GM12878 (cell line): ENCODE measurements at regions not wholly inside any gene's neighbourhood (a gene's known extent, or its start where the extent isn't known, plus 50 kb on each side); places are given as distances from the start of the nearest gene placed in this dataset.

Experiments
- ATAC-seq: fragments of 200-7000 bp; cut with Tn5 transposase; 3 replicates; pipeline ENCODE4 v1.9.1; 2020; ENCODE audit warnings: mild to moderate bottlenecking, moderate library complexity
- BruUV-seq: library from RNA; stranded (reverse); fragments of 400-500 nt; replicated peaks from 2 replicates; lab custom pipeline; 2021; lab: Mats Ljungman, UMichigan
- CTCF ChIA-PET: fragments of 300-600 bp; sonication (Branson Sonifier 250); formaldehyde crosslinking; extraction: SDS; loops from one replicate; lab custom pipeline; 2021; ENCODE audit warnings: inconsistent platforms; lab: Yijun Ruan, JAX
- POLR2A ChIA-PET: fragments of 350-600 bp; formaldehyde crosslinking; extraction: SDS; loops from one replicate; lab custom pipeline; 2021; ENCODE audit warnings: inconsistent platforms; lab: Charles Lee
- RAD21 ChIA-PET: fragments of 300-600 bp; sonication (Branson Sonifier 250); formaldehyde crosslinking; loops from one replicate; lab custom pipeline; 2023; ENCODE audit warnings: antibody characterized with exemption; ENCODE audit not compliant: unreplicated experiment; lab: Charles Lee
- SMC1A ChIA-PET: fragments of 300-600 bp; sonication (Branson Sonifier 250); formaldehyde crosslinking; loops from one replicate; lab custom pipeline; 2023; ENCODE audit not compliant: unreplicated experiment, uncharacterized antibody; lab: Charles Lee
- DNase-seq: peaks from one replicate; pipeline ENCODE4 v3.0.0-alpha.2; 2011; ENCODE audit warnings: low read depth, low spot score
- FAIRE-seq: peaks from 3 replicates; lab custom pipeline; 2011; peaks lifted over from hg19 to GRCh38; lab: Jason Lieb, UNC
- H2AFZ ChIP-seq: 2 replicates; pipeline ENCODE4 v1.6.0; 2011; ENCODE audit warnings: low read depth, low read length, control low read depth; ENCODE audit not compliant: control insufficient read depth
- H3K27ac ChIP-seq: 2 replicates; pipeline ENCODE4 v1.5.1; 2011; ENCODE audit warnings: control low read depth; ENCODE audit not compliant: control insufficient read depth, insufficient read depth
- H3K27me3 ChIP-seq, 2 experiments: replicated peaks in 1 of 2; 2 replicates each; pipeline versions ENCODE4 v1.6.0 to v1.6.1; 2011; ENCODE audit warnings: low read length in 1 of 2; ENCODE audit not compliant: control insufficient read depth in 2 of 2, insufficient read depth in 2 of 2
- H3K36me3 ChIP-seq, 2 experiments: 2 replicates each; pipeline ENCODE4 v1.5.1; 2011; ENCODE audit warnings: low read length in 1 of 2; ENCODE audit not compliant: control insufficient read depth in 2 of 2, insufficient read depth in 2 of 2
- H3K4me1 ChIP-seq: 2 replicates; pipeline ENCODE4 v1.6.1; 2011; ENCODE audit warnings: mild to moderate bottlenecking, low read length, moderate library complexity, mixed read lengths; ENCODE audit not compliant: control insufficient read depth, insufficient read depth
- H3K4me2 ChIP-seq: 2 replicates; pipeline ENCODE4 v1.6.0; 2011; ENCODE audit warnings: control low read depth; ENCODE audit not compliant: control insufficient read depth, insufficient read depth
- H3K4me3 ChIP-seq: fragments of 200-600 bp; sonication (generic); 2 replicates; pipeline ENCODE4 v1.5.1; 2016
- H3K79me2 ChIP-seq: 2 replicates; pipeline ENCODE4 v1.6.0; 2011; ENCODE audit warnings: low read length; ENCODE audit not compliant: control insufficient read depth, insufficient read depth
- H3K9ac ChIP-seq: 2 replicates; pipeline ENCODE4 v1.8.0; 2011; ENCODE audit warnings: low read length, control low read depth, mixed read lengths; ENCODE audit not compliant: control insufficient read depth, insufficient read depth
- H3K9me3 ChIP-seq: replicated peaks from 3 replicates; pipeline ENCODE4 v1.5.1; 2011; ENCODE audit warnings: mild to moderate bottlenecking, low read length; ENCODE audit not compliant: control insufficient read depth, insufficient read depth
- H4K20me1 ChIP-seq: 2 replicates; pipeline ENCODE4 v1.6.0; 2011; ENCODE audit not compliant: control insufficient read depth, insufficient read depth
- BCL11A ChIP-seq: IDR thresholded peaks from 2 replicates; pipeline ENCODE4 v1.6.1; 2011; ENCODE audit warnings: low read depth, low read length
- BCL3 ChIP-seq: IDR thresholded peaks from 2 replicates; pipeline ENCODE4 v1.6.1; 2011; ENCODE audit warnings: borderline replicate concordance, low read depth, mild to moderate bottlenecking, moderate library complexity, low read length; ENCODE audit not compliant: insufficient read depth, poor library complexity, severe bottlenecking
- ELK1 ChIP-seq: IDR thresholded peaks from 2 replicates; pipeline ENCODE4 v1.6.1; 2012; ENCODE audit warnings: low read depth, low read length, improper control_type of control experiment
- FOS ChIP-seq: IDR thresholded peaks from 3 replicates; pipeline ENCODE4 v1.6.1; 2011; ENCODE audit warnings: borderline replicate concordance; ENCODE audit not compliant: insufficient read length; ENCODE audit errors: extremely low read depth
- HCFC1 ChIP-seq: fragments of 150-350 bp; IDR thresholded peaks from 2 replicates; pipeline ENCODE4 v1.6.1; 2014; ENCODE audit warnings: low read length
- PRDM15 ChIP-seq: fragments of 450-650 bp; formaldehyde crosslinking; IDR thresholded peaks from 2 replicates; pipeline ENCODE4 v1.4.0; 2020; ENCODE audit warnings: mild to moderate bottlenecking, moderate library complexity
- RAD21 ChIP-seq: IDR thresholded peaks from 2 replicates; pipeline ENCODE4 v1.6.1; 2011; ENCODE audit warnings: mild to moderate bottlenecking, low read depth, low read length, moderate library complexity; ENCODE audit not compliant: insufficient read depth
- RELB ChIP-seq: fragments of 450-650 bp; IDR thresholded peaks from 2 replicates; pipeline ENCODE4 v1.6.1; 2017; ENCODE audit warnings: low read depth, mild to moderate bottlenecking, moderate library complexity
- REST ChIP-seq: IDR thresholded peaks from 2 replicates; pipeline ENCODE4 v1.6.1; 2012; ENCODE audit warnings: mild to moderate bottlenecking, low read depth, low read length
- SMAD1 ChIP-seq: fragments of 450-650 bp; IDR thresholded peaks from 2 replicates; pipeline ENCODE4 v1.6.1; 2018; ENCODE audit warnings: mild to moderate bottlenecking, low read depth; ENCODE audit not compliant: partially characterized antibody
- WGBS: methylation state at CpG from one replicate; pipeline ENCODE4 v1.1.6; 2016; ENCODE audit warnings: low lambda C conversion rate; ENCODE audit not compliant: insufficient replicate concordance, insufficient coverage; ENCODE audit errors: missing lambda C conversion rate; 5-methylcytosine and 5-hydroxymethylcytosine counted together
- in situ Hi-C: fragments of 300-500 bp; cut with MboI; formaldehyde crosslinking; loops from 9 replicates; pipeline ENCODE4 v1.14.3; 2018; ENCODE audit warnings: mixed read lengths
- intact Hi-C: fragments of 100-400 bp; cut with micrococcal nuclease; formaldehyde crosslinking; loops from one replicate; pipeline ENCODE4 v1.14.2; 2022; ENCODE audit not compliant: unreplicated experiment

- ChIA-PET POLR2A (no interaction called here), CTCF (interaction anchor here (0.6 to 1.4 kb wide), 4 partner anchors 9 to 81 kb away, joined by 3 to 4 read pairs (median 3); no protein-coding TSS in a partner anchor), RAD21 (interaction anchor here (0.8 to 1.4 kb wide), 2 partner anchors 39 to 40 kb away, joined by 3 read pairs; no protein-coding TSS in a partner anchor), SMC1A (no interaction called here)
- H3K79me2 ChIP-seq: no peaks in the 10 kb centered on the region
- no peak overlapping the region for H3K9ac ChIP-seq
- H3K27me3 ChIP-seq: no peaks in the 10 kb centered on the region
- no peaks in the 10 kb centered on the region; the same call in 2 of the 3 replicates for H3K9me3 ChIP-seq
- no TSS peak for BruUV-seq
- ATAC-seq (no peak), FAIRE-seq (no peak), DNase-seq (no peak)
- H3K36me3 ChIP-seq: no peaks in the 10 kb centered on the region
- H4K20me1 ChIP-seq: no peaks in the 10 kb centered on the region
- no peak overlapping the region for H3K4me2 ChIP-seq
- no peak overlapping the region for H2AFZ ChIP-seq
- in situ Hi-C loops: no loop called here
- intact Hi-C loops: no loop called here
- H3K4me1 ChIP-seq: no peaks in the 10 kb centered on the region; the same call in 1 of the 2 replicates
- WGBS: 0% methylated on average over 1 of the region's 1 CpG
- no peak overlapping the region for H3K4me3 ChIP-seq
- H3K27ac ChIP-seq: no peak overlapping the region
- no peak for TF ChIP-seq FOS
- TF ChIP-seq RAD21: no peak
- TF ChIP-seq REST: no peak
- TF ChIP-seq BCL3: no peak
- no peak for TF ChIP-seq PRDM15 (CRISPR knock-in tag)
- TF ChIP-seq SMAD1: no peak
- no peak for TF ChIP-seq RELB
- no peak for TF ChIP-seq ELK1
- no peak for TF ChIP-seq BCL11A
- no peak for TF ChIP-seq HCFC1
These were observed 137.1 kb upstream of the VRK1 start for GRCh38 chr14:96660123-96660522.
